Transverse colon (tissue), 4 donors: ENCODE measurements at regions not wholly inside any gene's neighbourhood (a gene's known extent, or its start where the extent isn't known, plus 50 kb on each side); places are given as distances from the start of the nearest gene placed in this dataset.
"Not testable (repeated sequence)": the region's sequence is repeated elsewhere in the genome, so short reads cannot be mapped to it uniquely, and the experiment has no call there.

Experiments used
- DNase-seq: peaks from one replicate; pipeline ENCODE4 v3.0.0-alpha.2; 2019
- H3K27ac ChIP-seq, 4 donors: fragments of 200-600 bp; sonication (generic); 2 replicates each; pipeline ENCODE4 v1.5.1; 2016 to 2018; ENCODE audit warnings: inconsistent platforms in 4 of 4
- H3K27me3 ChIP-seq: fragments of 200-600 bp; sonication (generic); 2 replicates; pipeline ENCODE4 v1.5.1; 2017; ENCODE audit warnings: inconsistent platforms
- H3K36me3 ChIP-seq, 4 donors: fragments of 200-600 bp; sonication (generic); 2 replicates each; pipeline ENCODE4 v1.5.1; 2017 to 2019; ENCODE audit warnings: inconsistent platforms in 4 of 4
- H3K4me1 ChIP-seq, 4 donors: fragments of 200-600 bp; sonication (generic); 2 replicates each; pipeline ENCODE4 v1.5.1; 2017 to 2020; ENCODE audit warnings: inconsistent platforms in 4 of 4
- H3K4me3 ChIP-seq, 4 donors: fragments of 200-600 bp; sonication (generic); 1 replicate in 1 of 4; 2 replicates in 3 of 4; pipeline versions ENCODE4 v1.5.1 to v1.6.1; 2017 to 2019; ENCODE audit warnings: inconsistent platforms in 4 of 4
- H3K9me3 ChIP-seq, 2 donors: fragments of 200-600 bp; sonication (generic); 2 replicates each; pipeline ENCODE4 v1.5.1; 2017 to 2019; ENCODE audit warnings: inconsistent platforms in 2 of 2
- WGBS, 2 donors: methylation state at CpG; one replicate each; pipeline ENCODE4 v1.1.5; 2018; ENCODE audit warnings: low coverage in 1 of 2; 5-methylcytosine and 5-hydroxymethylcytosine counted together
- in situ Hi-C, 4 donors: fragments of 200-750 bp; cut with MboI; loops; one replicate each; pipeline versions ENCODE4 v1.15.0 to v1.15.1; 2017; ENCODE audit warnings: low sequenced_read_pairs in 3 of 4, low pct_ligation_motif_present in 1 of 4, low pct_unique_long_range_greater_than_20kb in 1 of 4
- intact Hi-C: fragments of 100-400 bp; cut with DNase I; formaldehyde crosslinking; loops from one replicate; pipeline ENCODE4 v1.15.1; 2023; ENCODE audit warnings: low total_unique reads

- H3K4me1 ChIP-seq, H3K9me3 ChIP-seq, intact Hi-C loops, H3K4me3 ChIP-seq, in situ Hi-C loops, H3K27me3 ChIP-seq, DNase-seq, H3K36me3 ChIP-seq, H3K27ac ChIP-seq: not testable (repeated sequence)
- WGBS, 2 donors = 42 to 49% methylated on average over 2 to 5 of the region's 5 CpGs
Observed at GRCh38 chr15:32307592-32307991, 95.5 kb downstream of the GOLGA8K start.

- intact Hi-C loops, H3K9me3 ChIP-seq, H3K27ac ChIP-seq, in situ Hi-C loops, DNase-seq, H3K36me3 ChIP-seq, H3K27me3 ChIP-seq, H3K4me1 ChIP-seq, H3K4me3 ChIP-seq: not testable (repeated sequence)
- no CpG with 5 or more reads among the region's 21 CpGs for WGBS, 2 donors
Observed at GRCh38 chr15:32276200-32276830, 126.8 kb downstream of the GOLGA8K start.

- H3K4me3 ChIP-seq, intact Hi-C loops, H3K9me3 ChIP-seq, H3K27me3 ChIP-seq, DNase-seq, H3K36me3 ChIP-seq, H3K4me1 ChIP-seq, in situ Hi-C loops, H3K27ac ChIP-seq: not testable (repeated sequence)
- 83% methylated on average over 4 of the region's 7 CpGs; no CpG with 5 or more reads in 1 of the 2 donors for WGBS, 2 donors
Observed at GRCh38 chr15:32253958-32254357, 149.1 kb downstream of the GOLGA8K start.

GRCh38 chr15:32249207-32249606 lies 153.9 kb downstream of the GOLGA8K start:
- DNase-seq, H3K27me3 ChIP-seq, H3K4me1 ChIP-seq, H3K36me3 ChIP-seq, in situ Hi-C loops, intact Hi-C loops, H3K27ac ChIP-seq, H3K9me3 ChIP-seq, H3K4me3 ChIP-seq: not testable (repeated sequence)
- WGBS, 2 donors = 83% methylated on average over 1 of the region's 1 CpG; no CpG with 5 or more reads in 1 of the 2 donors

- no CpG with 5 or more reads among the region's 10 CpGs for WGBS, 2 donors
- H3K4me1 ChIP-seq, H3K36me3 ChIP-seq, H3K27me3 ChIP-seq, in situ Hi-C loops, H3K9me3 ChIP-seq, H3K4me3 ChIP-seq, intact Hi-C loops, DNase-seq, H3K27ac ChIP-seq: not testable (repeated sequence)
Observed at GRCh38 chr15:32243727-32244126, 159.4 kb downstream of the GOLGA8K start.

GRCh38 chr15:32242780-32243528 lies 160.1 kb downstream of the GOLGA8K start:
- intact Hi-C loops, in situ Hi-C loops, H3K36me3 ChIP-seq: not testable (repeated sequence)

GRCh38 chr15:32227410-32228114 lies 175.5 kb downstream of the GOLGA8K start:
- H3K9me3 ChIP-seq = not testable (repeated sequence)
- 83% methylated on average over 1 of the region's 2 CpGs; no CpG with 5 or more reads in 1 of the 2 donors for WGBS, 2 donors

More at GRCh38 chr15:32242780-32243528, 160.1 kb downstream of the GOLGA8K start:
- not testable (repeated sequence) for H3K9me3 ChIP-seq, H3K4me3 ChIP-seq, DNase-seq, H3K27ac ChIP-seq, H3K27me3 ChIP-seq, H3K4me1 ChIP-seq
- WGBS, 2 donors = 95% methylated on average over 7 of the region's 14 CpGs; no CpG with 5 or more reads in 1 of the 2 donors

More at GRCh38 chr15:32227410-32228114, 175.5 kb downstream of the GOLGA8K start:
- in situ Hi-C loops, H3K36me3 ChIP-seq, H3K4me1 ChIP-seq, H3K27me3 ChIP-seq, H3K4me3 ChIP-seq, intact Hi-C loops, H3K27ac ChIP-seq, DNase-seq: not testable (repeated sequence)
